GM21825 (cell line): ENCODE measurements at regions not wholly inside any gene's neighbourhood (a gene's known extent, or its start where the extent isn't known, plus 50 kb on each side); places are given as distances from the start of the nearest gene placed in this dataset.
"Not testable (repeated sequence)": the region's sequence is repeated elsewhere in the genome, so short reads cannot be mapped to it uniquely, and the experiment has no call there.

Experiments
- ATAC-seq: cut with Tn5 transposase; IDR thresholded peaks from one replicate; pipeline ENCODE4 v1.9.1; 2021; ENCODE audit warnings: mild to moderate bottlenecking, moderate library complexity; ENCODE audit not compliant: unreplicated experiment

DNA sequence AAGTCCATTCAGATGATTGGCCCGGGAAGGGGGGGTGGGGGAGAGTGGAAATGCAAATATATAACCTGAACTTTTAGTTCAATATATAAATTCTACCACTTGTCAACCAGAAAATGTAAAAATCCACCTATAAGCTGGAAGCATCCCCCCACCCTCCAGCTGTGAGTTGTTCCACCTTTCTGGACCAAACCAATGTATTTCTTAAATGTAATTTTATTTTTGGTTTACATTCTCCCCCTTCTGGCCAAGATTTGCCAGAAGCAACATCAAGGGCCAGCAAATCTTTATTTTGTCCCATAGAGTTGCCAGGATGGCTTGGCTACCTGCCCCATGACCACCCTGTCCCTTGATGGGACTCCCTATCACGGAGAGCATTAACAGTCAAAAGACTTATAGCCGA is 545.7 kb downstream of the TBL1XR1 start:
- ATAC-seq = no peak

DNA sequence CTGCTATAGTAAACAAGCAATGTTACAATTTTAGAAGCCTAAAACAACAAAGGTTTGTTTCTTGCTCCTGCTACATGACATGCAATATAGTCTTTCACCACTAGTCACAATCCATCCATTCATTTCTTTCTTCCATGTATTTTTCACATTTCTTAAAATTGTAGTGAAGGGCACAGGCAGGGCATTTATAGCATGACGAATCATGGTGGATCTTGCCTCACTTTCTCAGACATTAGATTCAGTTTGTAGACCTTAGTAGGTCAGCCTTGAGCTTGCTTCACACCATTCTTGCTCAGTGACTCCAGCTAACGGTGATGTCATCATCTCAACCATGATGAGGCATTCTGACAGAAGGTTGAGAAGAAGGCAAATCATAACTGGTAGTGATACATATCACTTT is 546.8 kb downstream of the TBL1XR1 start:
- no peak for ATAC-seq

DNA sequence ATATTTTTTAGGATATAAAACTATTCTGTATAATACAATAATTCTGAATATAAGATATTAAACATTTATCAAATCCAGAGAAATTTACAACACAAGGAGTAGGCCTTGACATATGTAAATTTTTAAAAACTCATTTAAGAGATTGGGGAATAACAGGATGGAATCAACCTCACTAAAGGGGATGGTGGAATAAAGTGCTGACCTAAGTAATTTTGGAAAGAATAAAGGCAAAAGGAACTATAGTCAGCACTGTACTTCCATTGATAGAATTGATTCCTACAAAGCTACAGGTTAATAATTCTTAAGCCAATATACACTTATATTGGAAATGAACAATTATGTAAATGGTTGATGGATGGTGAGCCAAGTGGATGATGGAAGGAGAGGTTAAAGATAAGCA is 549.3 kb downstream of the TBL1XR1 start:
- no peak for ATAC-seq

DNA sequence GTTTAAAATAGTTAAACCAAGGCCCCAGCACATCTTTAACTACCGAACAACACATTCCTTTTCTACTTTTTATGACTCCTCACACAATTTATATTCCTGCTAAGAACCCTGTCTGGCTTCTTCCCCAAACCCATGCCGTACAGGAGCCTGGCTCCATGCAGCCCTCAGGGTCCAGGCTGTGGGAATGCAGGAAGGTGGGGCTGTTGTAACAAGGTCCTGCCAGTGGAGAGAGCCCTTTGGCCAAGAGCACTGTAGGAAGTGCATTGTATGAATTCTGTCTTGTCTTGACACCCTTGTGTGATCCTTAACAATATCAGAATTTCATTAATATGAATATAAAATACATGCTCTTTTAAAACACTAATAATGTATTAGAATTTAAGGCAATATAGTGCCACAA is 563.8 kb downstream of the TBL1XR1 start:
- no peak for ATAC-seq

DNA sequence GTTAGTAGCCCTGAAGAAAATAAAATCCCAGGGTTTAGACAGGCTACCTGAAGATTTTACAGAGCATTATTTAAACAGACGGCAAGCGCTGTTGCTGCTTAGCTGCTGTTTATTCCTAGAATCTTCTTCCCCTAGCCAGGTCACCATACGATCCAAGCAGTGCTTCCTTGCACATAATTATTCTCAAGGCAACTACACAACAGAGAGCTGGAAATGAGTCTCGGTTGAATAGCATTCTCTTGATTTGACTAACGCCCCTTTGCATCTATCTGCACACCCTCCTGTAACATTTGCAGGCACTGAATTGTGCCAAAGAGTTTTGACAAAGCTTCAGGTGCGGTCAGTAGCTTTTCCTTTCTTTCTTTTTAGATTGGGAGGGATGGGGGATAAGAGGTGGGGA is 564.4 kb downstream of the TBL1XR1 start:
- ATAC-seq = no peak

DNA sequence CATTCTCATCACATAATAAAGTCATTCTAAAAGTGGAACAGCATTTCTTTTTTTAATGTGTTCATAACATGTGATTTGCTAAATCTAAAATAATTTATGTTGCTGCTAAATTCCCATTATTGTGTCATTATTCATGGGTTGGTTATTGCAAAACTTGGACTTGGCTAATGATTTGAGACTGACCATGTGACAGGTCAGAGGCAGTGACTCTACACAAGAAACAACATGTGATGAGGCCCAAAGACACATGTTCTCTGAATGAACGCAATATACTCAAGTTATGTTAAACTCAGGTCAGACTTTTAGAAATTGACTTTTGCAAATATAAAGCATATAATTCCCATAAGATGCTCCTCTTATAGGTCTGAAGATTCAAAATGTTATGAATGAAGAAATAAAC is 566.1 kb downstream of the TBL1XR1 start:
- ATAC-seq = no peak

DNA sequence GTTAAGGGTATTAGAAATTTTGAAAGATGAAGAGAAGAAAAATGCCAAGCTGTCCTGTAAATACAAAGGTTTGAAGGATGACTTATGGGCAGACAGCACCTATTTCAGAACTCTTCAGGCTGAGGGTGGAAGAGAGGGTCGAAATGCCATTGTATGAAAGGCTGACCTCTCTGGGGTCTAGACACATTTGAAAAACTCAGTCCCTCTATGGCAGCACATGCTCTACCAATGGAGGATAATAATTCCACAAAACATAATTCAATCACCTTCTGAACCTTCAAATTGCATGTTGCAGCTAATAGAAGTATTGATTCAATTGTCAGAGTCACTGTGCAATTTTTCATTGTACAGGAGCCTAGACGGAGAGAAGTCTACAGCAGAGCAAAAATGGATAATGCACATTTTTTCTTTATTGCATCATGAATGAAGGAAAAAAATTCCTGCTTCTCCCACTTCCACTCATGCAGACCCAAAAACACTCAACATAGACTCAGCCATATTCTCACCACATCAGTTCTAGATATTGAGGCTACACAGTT is 569.1 kb downstream of the TBL1XR1 start:
- ATAC-seq = no peak

DNA sequence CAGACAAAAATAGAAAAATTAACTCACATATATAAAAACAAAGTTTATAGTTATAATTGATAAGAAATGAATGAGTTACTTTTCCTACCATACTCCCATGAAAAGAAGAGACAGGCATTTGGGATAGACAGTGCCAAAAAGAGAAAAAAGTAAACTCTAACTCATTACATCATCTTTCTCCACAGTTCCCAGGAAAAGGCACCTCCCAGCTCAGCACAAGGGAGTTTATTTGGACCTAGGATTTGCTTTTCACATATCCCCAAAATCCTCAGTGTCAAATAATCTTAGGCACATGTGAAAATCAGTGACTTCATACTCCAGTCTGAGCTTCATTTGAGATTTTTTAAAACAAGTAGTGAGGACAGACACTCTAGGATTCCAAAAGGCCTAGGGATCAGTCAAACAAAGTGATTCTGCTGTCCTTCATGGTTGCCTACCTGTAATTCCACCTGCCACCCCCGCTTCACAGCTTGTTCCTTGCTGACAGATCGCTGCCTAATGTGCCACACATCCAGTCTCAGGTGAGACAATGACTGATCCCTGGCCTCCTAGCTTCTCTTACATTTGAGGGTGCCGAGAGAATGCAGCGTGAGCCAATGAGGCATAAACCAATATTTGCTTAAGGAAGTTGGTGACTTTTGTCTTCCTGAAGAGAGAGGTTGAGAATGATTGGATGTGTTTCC is 573.7 kb downstream of the TBL1XR1 start:
- ATAC-seq = no peak

DNA sequence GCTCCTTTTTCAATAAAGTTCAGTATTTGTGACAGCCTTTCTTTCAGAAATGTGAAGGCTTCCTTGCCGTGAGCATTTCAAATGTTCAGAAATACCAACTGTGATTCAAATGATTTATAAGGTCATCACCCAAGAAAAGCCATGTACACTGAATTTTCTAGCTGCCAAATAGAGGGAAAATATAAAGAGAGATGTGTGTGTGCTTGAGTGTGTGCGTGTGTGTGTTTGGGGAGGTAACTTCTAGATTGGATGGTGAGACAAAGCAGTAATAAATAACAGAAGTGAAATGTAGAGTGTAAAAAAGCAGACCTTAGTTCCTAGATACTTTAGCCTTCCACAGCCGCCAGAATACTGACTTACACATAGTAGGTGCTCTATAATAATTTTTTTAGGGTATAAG is 577.4 kb downstream of the TBL1XR1 start:
- no peak for ATAC-seq

DNA sequence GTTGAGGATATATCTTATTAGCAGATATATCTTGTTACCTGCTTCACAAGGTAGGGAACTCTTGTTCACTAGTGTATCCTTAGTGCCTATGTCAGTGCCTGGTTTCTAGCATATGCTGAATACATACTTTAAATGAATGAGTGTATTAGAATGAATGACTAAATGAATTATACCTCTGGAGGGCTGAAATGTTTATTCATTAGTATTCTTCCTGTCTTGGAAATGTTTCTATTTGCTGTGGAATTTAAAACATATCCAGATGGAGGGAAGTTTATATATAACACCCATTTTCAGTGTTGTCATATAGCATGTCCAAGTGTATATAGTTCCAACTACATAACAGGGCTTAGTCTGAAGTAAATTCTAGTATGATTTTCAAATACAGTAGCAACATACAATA is 581.5 kb downstream of the TBL1XR1 start:
- ATAC-seq = no peak

DNA sequence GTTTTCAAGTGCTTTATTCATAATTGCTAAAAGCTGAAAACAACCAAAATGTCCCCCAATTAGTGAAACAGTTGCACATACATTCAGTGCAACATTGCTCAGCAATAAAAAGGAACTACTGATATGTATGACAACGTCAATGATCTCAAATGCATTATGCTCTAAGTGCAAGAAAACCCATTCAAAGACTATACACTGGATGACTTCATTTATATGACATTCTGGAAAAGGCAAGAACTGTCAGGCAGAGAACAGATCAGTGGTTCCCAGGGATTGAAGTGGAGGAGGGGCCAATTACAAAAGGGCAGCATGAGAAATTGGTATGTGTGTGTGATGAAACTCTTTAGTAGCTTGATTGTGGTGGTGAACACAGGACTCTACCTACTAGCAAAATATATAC is 585.6 kb downstream of the TBL1XR1 start:
- no peak for ATAC-seq

DNA sequence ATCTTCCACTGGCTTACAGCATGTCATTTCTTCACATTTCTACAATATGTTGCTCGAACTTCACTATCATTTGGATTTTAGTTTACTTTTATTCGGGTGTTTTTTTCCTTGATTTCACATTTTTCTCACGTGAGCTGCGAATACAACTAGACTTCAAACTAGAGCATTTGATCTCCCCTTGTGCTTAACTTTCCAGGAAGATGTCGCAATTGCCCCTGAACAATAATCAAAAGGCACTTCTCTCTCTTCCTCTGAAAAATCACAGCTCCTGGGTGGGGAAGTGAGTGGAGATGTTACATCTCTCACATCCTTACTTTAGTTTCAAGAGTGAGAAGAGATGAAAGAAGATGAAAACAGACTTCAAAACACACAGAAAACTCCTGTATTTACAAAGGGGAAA is 587.9 kb downstream of the TBL1XR1 start:
- ATAC-seq = no peak

DNA sequence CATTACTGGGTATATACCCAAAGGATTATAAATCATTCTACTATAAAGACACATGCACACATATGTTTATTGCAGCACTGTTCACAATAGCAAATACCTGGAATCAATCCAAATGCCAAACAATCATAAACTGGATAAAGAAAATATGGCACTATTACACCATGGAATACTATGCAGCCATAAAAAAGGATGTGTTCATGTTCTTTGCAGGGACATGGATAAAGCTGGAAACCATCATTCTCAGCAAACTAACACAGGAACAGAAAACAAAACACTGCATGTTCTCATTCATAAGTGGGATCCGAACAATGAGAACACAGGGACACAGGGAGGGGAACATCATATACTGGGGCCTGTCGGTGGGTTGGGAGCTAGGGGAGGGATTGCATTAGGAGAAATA is 591.7 kb downstream of the TBL1XR1 start:
- not testable (repeated sequence) for ATAC-seq

DNA sequence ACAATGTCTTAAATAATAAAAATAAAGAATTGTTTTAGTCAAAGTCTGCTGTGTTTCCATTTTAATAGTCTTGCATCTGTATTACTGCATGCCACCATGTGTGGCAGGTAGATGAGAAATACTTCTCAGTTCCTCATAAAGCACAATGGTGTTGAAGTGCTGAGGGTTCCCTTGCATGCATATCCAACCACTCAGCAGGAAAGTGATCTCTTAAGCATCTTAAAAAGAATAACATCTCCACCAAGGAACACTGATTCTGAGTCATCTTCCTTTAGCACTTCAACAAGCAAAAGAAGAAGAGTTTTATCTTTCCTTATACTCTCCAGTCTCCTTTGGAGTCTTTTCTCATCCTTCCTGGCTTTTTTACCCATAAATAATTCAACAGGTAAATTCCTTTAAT is 602.0 kb downstream of the TBL1XR1 start:
- no peak for ATAC-seq

DNA sequence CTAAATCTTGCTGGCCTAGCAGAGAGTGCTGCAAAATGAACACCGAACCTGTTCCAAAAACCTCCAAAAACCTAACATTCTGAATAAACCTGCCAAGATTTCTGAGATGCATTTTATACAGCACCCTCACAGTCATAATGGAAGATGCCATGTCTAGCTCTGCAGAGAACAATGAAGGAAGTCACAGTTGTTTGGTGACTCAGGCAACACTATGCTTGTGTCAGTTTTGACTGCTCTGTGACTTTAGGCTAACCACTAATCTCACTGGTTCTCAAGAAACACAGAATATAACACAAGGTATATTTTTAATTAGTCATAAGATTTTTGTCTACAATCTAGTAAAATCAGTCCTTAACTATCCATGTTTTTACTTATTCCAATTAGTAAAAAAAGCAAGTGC is 606.6 kb downstream of the TBL1XR1 start:
- no peak for ATAC-seq

DNA sequence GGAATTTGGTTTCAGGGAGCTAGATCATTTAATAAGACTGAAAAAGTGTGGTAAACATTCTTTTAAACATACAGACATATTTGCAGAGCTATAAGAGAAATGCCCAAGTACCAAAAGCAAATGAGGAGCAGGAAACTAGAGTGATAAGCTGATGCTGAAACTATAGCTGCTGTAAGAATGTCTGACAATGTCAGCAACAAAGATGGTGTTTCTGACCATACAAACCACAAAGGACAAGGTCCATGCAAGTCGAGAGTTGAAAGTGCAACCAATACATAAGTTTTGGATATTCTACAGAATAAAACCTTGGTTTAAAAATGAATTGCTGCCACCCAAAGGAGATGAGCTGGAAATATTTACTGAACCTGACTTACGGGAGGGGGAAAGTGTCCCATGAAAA is 610.2 kb downstream of the TBL1XR1 start:
- no peak for ATAC-seq

DNA sequence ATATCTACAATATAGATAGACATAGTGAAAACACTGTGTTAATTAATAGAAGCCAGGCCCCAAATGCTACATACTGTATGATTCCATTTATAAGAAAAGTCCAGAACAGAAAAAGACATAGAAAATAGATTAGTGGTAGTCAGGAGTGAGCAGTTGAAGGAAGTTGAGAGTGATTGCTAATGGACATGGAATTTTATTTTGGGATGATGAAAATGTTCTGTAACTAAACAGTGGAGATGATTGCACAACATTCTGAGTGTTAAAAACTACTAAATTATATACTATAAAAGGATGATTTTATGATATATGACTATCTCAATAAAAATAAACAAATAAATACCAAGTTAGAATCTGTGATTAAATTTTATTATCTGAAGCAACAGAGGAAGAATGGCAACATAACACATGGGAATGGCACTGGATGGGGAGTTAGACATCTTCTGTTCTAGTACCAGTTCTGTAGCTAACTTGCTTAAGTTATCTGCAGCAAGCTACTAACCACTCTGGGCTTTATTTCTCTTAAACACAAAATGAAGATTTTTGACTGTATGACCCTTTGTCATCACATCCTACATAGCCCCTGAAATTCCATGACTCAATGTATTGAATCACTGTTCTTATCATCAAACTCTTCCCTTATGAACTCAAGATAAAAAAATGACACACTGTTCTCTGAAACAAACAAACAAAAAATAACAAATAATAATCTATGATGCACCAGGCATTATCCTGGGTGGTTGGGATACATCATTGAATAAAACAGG is 612.7 kb downstream of the TBL1XR1 start:
- ATAC-seq = no peak

DNA sequence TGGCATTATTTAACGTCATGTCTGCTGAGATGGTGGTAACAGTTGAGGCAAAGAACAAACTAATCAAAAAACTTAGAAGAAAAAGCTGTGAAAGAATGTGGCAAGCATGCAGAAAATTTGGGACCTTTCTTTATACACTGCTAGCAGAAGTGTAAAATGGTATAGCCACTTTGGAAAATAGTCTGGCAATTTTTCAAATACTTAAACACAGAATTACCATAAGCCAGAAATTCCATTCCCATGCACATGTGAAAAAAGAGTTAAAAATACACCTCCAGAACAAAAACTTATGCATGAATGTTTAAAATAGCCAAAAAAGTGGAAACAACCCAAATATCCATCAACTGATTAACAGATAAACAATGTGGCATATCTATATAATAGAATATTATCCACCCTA is 613.3 kb downstream of the TBL1XR1 start:
- no peak for ATAC-seq

DNA sequence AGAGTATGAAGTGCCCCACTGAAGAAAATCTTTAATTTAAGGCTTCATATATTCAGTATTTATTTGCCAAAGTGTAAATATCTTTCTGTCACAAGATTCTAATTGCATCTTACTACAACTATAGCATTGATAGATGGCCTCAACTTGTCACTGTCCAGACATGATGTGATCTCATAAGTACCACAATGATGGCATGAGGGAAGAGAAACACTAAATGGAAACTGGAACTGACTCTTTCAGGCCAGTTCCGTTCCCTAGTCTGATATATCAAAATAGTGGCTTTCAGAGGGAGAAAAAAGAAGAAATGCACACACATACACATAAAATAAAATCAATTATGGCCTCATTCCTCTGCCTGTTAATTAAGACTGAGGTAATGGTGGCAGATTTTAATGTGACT is 615.7 kb downstream of the TBL1XR1 start:
- ATAC-seq = no peak

DNA sequence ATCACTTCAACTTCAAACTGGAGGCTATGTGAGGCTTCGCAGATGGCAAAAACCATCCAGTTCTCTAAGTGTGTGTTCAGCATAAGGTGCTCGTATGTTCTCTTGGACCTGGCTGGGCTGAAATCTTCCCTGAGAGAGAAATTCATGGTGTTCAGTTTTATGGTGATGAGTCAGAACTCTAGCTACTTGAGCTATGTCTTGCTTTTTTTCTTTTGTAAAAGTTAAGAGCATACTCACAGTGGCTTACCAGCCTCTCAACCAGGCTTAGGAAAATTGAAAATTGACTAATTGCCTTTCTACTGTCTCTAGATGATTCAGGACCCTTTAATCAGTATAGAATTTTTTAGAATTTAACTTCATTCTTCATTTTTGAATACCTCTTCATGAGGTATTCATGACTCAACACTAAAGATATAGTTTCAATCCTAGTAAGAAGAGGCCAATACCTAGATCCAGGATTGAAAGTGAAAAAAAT is 617.5 kb downstream of the TBL1XR1 start:
- ATAC-seq = peak; percentile 65

DNA sequence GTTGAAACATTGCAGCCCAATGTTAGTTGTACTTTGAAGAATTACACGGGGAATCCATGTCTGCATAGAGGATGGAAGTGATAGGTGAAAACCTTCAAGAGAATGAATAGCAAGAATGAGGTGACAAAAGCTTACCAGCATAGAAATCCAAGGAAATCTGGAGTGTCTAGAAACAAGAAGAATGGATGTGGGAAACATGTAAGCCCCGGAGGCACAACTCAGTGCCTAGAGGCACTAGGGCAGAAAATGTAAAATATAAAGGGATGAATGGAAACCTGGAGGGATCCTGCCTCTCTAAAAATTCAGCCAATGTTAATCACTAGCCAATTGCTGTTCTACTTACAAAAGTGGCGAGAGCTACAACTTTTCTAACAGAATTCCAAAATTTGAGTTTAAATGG is 619.0 kb downstream of the TBL1XR1 start:
- ATAC-seq = no peak

DNA sequence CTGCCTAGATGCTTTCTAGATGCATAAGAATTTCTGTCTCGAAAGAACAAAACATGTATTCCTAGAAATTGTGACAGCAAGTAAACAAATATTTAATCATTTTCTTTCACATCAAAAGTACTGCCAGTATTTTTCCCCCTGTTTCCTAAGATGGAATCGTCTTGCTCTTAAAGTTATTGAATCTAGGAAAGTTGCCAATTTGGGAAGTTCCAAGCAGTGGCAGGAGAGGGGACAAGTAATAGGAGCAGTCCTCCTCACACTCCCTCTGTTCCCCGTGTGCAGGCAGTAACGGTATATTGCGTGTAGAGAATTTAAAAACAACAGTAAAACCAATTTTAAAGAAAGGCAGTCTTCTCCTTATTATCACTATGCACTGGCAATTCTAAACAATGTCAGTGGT is 619.8 kb downstream of the TBL1XR1 start:
- no peak for ATAC-seq
